ENCODE measurements at regions not wholly inside any gene's neighbourhood (a gene's known extent, or its start where the extent isn't known, plus 50 kb on each side); places are given as distances from the start of the nearest gene placed in this dataset.

DNA sequence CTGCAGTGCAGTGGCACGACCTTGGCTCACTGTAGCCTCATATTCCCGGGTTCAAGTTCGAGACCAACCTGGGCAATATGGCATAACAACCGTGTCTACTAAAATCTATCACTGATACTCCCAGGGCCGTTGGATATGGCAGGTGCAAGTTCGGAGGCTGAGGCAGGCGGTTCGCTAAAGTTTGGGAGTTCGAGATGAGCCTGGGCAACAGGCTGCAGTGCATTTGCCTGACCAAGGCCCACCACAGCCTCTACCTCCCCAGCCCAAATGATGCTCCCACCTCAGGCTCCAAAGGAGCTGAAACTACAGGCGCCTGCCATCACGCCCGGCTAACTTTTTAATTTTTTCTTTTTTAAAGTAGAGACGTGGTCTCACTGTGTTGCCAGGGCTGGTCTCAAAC is 177.1 kb upstream of the ALG10B start:
- ATAC-seq (ENCODE audit: low FRiP score) (no peak), DNase-seq (ENCODE audit: low spot score) (no peak)
- TF ChIP-seq, protein P1, sequence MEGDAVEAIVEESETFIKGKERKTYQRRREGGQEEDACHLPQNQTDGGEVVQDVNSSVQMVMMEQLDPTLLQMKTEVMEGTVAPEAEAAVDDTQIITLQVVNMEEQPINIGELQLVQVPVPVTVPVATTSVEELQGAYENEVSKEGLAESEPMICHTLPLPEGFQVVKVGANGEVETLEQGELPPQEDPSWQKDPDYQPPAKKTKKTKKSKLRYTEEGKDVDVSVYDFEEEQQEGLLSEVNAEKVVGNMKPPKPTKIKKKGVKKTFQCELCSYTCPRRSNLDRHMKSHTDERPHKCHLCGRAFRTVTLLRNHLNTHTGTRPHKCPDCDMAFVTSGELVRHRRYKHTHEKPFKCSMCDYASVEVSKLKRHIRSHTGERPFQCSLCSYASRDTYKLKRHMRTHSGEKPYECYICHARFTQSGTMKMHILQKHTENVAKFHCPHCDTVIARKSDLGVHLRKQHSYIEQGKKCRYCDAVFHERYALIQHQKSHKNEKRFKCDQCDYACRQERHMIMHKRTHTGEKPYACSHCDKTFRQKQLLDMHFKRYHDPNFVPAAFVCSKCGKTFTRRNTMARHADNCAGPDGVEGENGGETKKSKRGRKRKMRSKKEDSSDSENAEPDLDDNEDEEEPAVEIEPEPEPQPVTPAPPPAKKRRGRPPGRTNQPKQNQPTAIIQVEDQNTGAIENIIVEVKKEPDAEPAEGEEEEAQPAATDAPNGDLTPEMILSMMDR (IDR thresholded peaks at IDR 0.05), result no peak

DNA sequence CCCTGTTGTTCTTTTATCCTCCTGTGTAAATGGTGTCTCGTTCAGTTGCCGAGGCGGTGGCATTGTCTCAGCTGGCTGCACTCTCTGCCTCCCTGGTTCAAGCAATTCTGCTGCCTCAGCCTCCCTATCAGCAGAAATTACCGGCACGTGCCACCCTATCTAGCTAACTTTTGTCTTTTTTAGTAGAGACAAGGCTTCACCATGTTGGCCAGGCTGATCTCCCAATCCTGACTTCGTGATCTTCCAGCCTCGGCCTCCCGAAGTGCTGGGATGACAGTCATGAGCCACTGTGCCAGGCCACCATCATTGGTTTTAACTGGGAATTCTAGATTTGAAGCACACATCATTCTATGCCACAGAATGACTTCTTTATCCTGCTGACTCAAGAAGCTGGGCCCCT is 175.3 kb upstream of the ALG10B start:
- no peak for ATAC-seq (ENCODE audit: low FRiP score)
- DNase-seq (ENCODE audit: low spot score), result no peak
- TF ChIP-seq, protein P1 (IDR thresholded peaks at IDR 0.05), result no peak

DNA sequence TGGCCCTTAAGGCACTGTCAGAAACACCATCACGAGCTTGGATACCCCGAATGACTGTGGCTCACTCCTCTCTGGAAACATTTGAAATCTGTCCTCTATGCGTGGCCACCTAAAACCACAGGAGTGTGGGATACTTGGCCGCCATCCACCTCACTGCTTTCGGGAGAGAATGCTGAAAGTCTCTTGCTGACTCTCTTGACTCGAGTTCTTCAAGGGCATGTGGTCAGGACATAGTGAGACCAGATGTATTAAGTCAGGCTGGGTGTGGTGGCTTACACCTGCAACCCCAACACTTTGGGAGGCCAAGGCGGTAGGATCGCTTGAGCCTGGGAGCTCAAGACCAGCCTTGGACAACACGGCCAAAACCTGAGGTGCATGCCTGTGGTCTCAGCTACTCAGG is 174.7 kb upstream of the ALG10B start:
- DNase-seq (ENCODE audit: low spot score), result no peak

DNA sequence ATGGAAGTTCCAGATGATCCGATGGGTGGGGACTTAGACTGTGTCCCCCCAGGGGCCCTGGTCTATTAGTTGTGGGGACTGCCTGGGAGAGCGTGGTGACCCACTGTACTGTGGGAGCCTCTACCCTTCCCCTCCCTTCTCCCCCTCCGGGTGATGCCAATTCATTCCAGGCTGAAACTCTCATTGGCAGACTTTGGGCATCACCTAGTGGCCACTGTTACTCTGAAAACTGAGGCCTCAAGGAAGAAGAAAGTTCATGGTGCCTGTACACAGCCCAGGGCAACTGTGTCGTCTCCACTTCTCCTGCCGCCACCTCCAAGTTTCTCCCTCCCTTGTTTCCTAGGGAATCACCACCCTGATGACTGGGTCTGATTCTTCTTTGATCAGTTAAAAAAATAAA is 173.6 kb upstream of the ALG10B start:
- ATAC-seq (ENCODE audit: low FRiP score) (no peak), DNase-seq (ENCODE audit: low spot score) (no peak)
- TF ChIP-seq, protein P1 (IDR thresholded peaks at IDR 0.05), result no peak

More for the DNA sequence above, 174.7 kb upstream of the ALG10B start:
- TF ChIP-seq, protein P1 (IDR thresholded peaks at IDR 0.05), result no peak
- ATAC-seq (ENCODE audit: low FRiP score), result no peak

DNA sequence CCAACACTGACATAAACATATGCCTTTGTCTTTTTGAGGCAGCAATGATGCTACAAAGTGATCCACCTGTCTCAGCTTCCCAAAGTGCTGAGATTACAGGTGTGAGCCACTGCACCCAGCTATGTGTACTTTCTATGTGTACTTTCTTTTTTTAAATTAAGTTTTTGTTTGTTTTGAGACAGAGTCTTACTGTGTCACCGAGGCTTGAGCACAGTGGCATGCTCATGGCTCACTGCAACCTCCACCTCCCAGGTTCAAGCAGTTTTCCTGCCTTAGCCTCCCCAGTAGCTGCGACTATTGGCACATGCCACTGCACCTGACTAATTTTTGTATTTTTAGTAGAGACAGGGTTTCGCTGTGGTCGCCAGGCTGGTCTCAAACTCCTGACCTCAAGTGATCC is 172.5 kb upstream of the ALG10B start:
- no peak for DNase-seq (ENCODE audit: low spot score)
- ATAC-seq (ENCODE audit: low FRiP score), result no peak
- TF ChIP-seq, protein P1 (IDR thresholded peaks at IDR 0.05), result no peak

DNA sequence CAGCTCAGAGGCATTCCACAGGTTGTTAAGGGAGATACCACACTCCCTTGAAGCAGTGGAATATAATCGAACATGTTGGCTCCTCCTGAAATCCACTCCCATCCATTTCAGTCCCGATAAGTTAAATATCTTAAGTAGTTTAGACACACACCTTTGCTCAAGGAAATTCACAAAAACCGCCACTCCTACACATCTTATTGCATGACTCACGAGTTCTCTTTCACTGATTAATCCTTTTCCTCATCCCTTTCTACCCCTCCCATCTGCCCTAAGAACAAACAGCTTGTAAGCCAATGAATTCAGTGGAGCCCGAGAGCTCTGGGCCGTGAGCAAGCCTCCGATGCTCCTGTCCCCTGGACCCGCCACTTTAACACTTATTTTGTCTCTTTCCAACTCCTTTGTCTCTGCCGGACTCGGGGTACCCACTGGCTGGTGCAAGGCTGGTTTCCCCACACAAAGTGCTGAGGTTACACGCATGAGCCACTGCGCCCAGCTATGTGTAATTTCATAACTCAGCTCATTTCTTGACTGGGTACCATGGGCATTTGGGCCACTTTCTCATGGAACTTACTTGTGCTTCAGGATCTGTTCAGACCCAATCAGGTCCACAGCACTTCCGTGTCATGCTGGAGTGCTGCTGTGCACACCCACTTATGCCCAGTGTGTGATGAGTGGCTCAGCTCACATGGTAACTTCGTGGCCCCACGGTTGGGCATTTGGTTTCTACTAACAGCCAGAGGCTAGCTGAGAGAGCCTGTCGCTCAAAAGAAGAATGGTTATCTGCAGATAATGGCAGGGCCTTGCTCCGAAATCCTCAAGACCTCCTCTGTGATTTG is 171.8 kb upstream of the ALG10B start:
- no peak for DNase-seq (ENCODE audit: low spot score)
- no peak for ATAC-seq (ENCODE audit: low FRiP score)
- TF ChIP-seq, protein P1 (IDR thresholded peaks at IDR 0.05), result no peak
